ENCODE measurements at regions not wholly inside any gene's neighbourhood (a gene's known extent, or its start where the extent isn't known, plus 50 kb on each side); places are given as distances from the start of the nearest gene placed in this dataset.

DNA sequence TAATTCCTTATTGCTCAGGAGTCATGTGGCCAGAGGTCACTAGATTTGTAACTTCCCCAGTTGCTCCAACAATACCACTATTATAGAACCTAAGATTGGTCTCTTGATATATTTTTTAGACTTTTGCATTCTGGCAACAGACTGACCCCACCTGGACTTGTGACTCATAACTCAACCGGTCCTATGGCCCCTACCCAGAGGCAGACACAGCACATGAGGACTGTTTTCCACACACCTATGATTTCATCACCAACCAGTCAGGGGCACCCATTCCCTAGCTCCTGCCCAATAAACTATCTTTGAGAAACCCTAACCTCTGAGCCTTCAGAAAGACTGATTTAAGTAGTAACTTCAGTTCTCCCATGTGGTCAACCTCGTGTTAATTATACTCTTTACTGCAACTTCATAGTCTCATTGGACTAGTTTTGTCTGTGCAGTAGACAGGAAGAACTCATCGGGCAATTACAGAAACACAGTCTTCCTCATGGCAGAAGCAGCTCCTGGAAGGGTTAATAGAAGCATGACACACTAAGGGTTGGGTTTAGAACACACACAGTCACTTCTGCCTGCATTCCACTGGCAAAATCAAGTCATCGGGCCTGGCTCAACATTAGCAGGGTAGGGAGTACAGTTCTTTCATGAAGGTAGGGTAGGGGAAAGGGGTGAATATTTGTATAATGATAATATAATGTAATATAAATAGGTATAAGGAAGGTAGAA lies 251.8 kb downstream of the UQCRFS1 start:
- Histone ChIP-seq H3K9me3 (ENCODE audit: control insufficient read depth in 5 of 5, low read length in 5 of 5) (peaks cover 0 to 3% (median 0%) of the 10 kb centered on the region in 5 donors), H3K4me1 (ENCODE audit: control insufficient read depth in 5 of 5, insufficient read depth in 5 of 5, low read length in 5 of 5) (peaks cover 0 to 7% (median 0%) of the 10 kb centered on the region in 5 donors), H3K27me3 (ENCODE audit: control insufficient read depth in 5 of 5, insufficient read depth in 4 of 5, low read length in 5 of 5) (no peaks in the 10 kb centered on the region), H3K4me3 (ENCODE audit: low read depth in 1 of 5, low read length in 5 of 5) (no peak overlapping the region), H3K36me3 (ENCODE audit: control insufficient read depth in 5 of 5, insufficient read depth in 5 of 5, low read length in 5 of 5) (no peaks in the 10 kb centered on the region), H3K27ac (ENCODE audit: low read depth, low read length) (no peak overlapping the region), H3K9ac (ENCODE audit: low read length in 5 of 5) (no peak overlapping the region)

DNA sequence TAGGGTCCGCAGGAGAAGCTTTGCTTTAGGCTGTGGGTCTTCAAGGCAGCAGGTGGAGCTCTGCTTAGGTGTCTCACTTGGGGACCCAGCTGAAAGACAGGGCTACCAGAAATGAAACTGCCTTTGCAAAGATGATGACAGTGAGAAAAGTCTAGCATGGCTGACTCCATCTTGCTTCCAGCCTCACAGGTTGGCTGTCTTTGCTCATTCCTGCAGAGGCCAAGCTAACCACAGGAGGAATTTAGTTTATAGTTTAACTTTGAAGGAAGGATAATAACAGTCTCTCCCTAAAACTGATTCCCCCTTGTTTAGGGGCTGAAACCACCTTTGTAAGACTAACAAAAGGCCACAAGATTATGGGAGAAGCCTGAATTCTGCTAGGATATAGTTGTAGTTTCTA lies 252.4 kb downstream of the UQCRFS1 start:
- Histone ChIP-seq H3K9ac (ENCODE audit: low read length in 5 of 5) (no peak overlapping the region), H3K4me3 (ENCODE audit: low read depth in 1 of 5, low read length in 5 of 5) (no peak overlapping the region), H3K9me3 (ENCODE audit: control insufficient read depth in 5 of 5, low read length in 5 of 5) (peaks cover 0 to 3% (median 0%) of the 10 kb centered on the region in 5 donors), H3K27ac (ENCODE audit: low read depth, low read length) (no peak overlapping the region), H3K36me3 (ENCODE audit: control insufficient read depth in 5 of 5, insufficient read depth in 5 of 5, low read length in 5 of 5) (no peaks in the 10 kb centered on the region), H3K4me1 (ENCODE audit: control insufficient read depth in 5 of 5, insufficient read depth in 5 of 5, low read length in 5 of 5) (peaks cover 0 to 7% (median 0%) of the 10 kb centered on the region in 5 donors), H3K27me3 (ENCODE audit: control insufficient read depth in 5 of 5, insufficient read depth in 4 of 5, low read length in 5 of 5) (no peaks in the 10 kb centered on the region)

DNA sequence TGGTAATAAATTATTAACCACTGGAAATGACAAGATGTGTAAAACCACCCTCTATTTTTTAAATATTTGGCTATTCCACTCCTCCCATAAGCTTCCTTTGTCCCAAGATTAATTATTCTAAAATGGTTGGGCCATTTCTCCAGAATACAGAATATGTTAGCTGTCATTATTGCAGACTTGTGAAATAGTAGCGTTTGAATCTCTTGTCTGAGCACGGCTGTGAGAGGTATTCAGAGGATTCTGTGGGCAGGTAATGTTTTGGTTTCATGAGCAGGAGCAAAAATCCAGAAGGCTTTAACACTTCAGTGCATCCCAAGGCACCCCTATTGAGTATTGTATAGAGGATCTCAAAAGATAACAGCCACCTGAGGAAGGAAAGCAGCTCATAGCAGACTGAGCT lies 256.0 kb downstream of the UQCRFS1 start:
- Histone ChIP-seq H3K27me3 (ENCODE audit: control insufficient read depth in 5 of 5, insufficient read depth in 4 of 5, low read length in 5 of 5) (no peaks in the 10 kb centered on the region), H3K36me3 (ENCODE audit: control insufficient read depth in 5 of 5, insufficient read depth in 5 of 5, low read length in 5 of 5) (no peaks in the 10 kb centered on the region), H3K27ac (ENCODE audit: low read depth, low read length) (no peak overlapping the region), H3K4me3 (ENCODE audit: low read depth in 1 of 5, low read length in 5 of 5) (no peak overlapping the region), H3K4me1 (ENCODE audit: control insufficient read depth in 5 of 5, insufficient read depth in 5 of 5, low read length in 5 of 5) (peaks cover 0 to 7% (median 2%) of the 10 kb centered on the region in 5 donors), H3K9ac (ENCODE audit: low read length in 5 of 5) (no peak overlapping the region), H3K9me3 (ENCODE audit: control insufficient read depth in 5 of 5, low read length in 5 of 5) (peaks cover 0 to 5% (median 0%) of the 10 kb centered on the region in 5 donors)

DNA sequence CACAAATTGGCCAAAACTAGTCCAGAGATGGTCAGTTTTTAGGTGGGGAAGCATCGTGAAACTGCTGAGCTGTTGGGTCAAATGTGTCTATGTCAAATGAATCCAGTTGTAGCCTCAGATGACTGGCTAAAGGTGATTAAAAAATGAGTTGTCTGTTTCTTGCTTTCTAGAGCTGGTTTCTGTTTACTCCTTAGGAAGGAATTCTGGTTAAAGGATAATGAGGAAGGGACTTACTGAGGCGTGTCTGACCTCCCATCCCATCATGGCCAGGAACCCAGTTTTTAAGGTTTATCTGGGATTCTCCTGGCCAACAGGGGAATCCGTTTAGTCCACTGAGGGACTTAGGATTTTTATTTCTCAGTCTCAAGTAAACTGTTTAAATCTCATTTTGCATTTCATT lies 256.5 kb downstream of the UQCRFS1 start:
- Histone ChIP-seq H3K36me3 (ENCODE audit: control insufficient read depth in 5 of 5, insufficient read depth in 5 of 5, low read length in 5 of 5) (no peaks in the 10 kb centered on the region), H3K27ac (ENCODE audit: low read depth, low read length) (no peak overlapping the region), H3K4me1 (ENCODE audit: control insufficient read depth in 5 of 5, insufficient read depth in 5 of 5, low read length in 5 of 5) (peaks cover 0 to 4% (median 2%) of the 10 kb centered on the region in 5 donors), H3K4me3 (ENCODE audit: low read depth in 1 of 5, low read length in 5 of 5) (no peak overlapping the region), H3K9me3 (ENCODE audit: control insufficient read depth in 5 of 5, low read length in 5 of 5) (peaks cover 0 to 5% (median 0%) of the 10 kb centered on the region in 5 donors), H3K9ac (ENCODE audit: low read length in 5 of 5) (no peak overlapping the region), H3K27me3 (ENCODE audit: control insufficient read depth in 5 of 5, insufficient read depth in 4 of 5, low read length in 5 of 5) (no peaks in the 10 kb centered on the region)

DNA sequence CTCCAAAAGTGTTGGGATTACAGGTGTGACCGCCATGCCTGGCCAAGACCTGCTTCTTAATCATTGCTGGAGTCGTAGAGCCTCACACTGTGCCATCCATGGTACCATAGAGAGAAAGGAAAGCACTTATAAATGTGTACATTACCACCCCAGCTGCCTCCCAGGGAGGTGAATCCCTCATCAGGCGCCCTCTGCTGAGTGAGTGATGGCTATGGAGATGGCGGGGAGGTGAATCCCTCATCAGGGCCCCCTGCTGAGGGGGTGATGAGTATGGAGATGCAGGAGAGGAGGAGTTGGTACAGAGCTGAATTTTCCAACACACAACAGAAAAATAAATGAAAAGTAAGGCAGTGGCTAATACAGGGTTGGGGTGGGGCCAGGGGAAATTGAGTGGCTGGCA lies 263.4 kb downstream of the UQCRFS1 start:
- Histone ChIP-seq H3K9ac (ENCODE audit: low read length in 5 of 5) (no peak overlapping the region), H3K36me3 (ENCODE audit: control insufficient read depth in 5 of 5, insufficient read depth in 5 of 5, low read length in 5 of 5) (no peaks in the 10 kb centered on the region), H3K4me3 (ENCODE audit: low read depth in 1 of 5, low read length in 5 of 5) (no peak overlapping the region), H3K9me3 (ENCODE audit: control insufficient read depth in 5 of 5, low read length in 5 of 5) (peaks cover 0 to 2% (median 0%) of the 10 kb centered on the region in 5 donors), H3K27ac (ENCODE audit: low read depth, low read length) (no peak overlapping the region), H3K27me3 (ENCODE audit: control insufficient read depth in 5 of 5, insufficient read depth in 4 of 5, low read length in 5 of 5) (no peaks in the 10 kb centered on the region), H3K4me1 (ENCODE audit: control insufficient read depth in 5 of 5, insufficient read depth in 5 of 5, low read length in 5 of 5) (peaks cover 0 to 24% (median 15%) of the 10 kb centered on the region in 5 donors)

GRCh38 chr19:28949027-28949426 lies 263.9 kb downstream of the UQCRFS1 start:
- Histone ChIP-seq H3K9me3 (ENCODE audit: control insufficient read depth in 5 of 5, low read length in 5 of 5) (peaks cover 0 to 2% (median 0%) of the 10 kb centered on the region in 5 donors), H3K4me3 (ENCODE audit: low read depth in 1 of 5, low read length in 5 of 5) (no peak overlapping the region), H3K27ac (ENCODE audit: low read depth, low read length) (no peak overlapping the region), H3K36me3 (ENCODE audit: control insufficient read depth in 5 of 5, insufficient read depth in 5 of 5, low read length in 5 of 5) (no peaks in the 10 kb centered on the region), H3K27me3 (ENCODE audit: control insufficient read depth in 5 of 5, insufficient read depth in 4 of 5, low read length in 5 of 5) (no peaks in the 10 kb centered on the region), H3K4me1 (ENCODE audit: control insufficient read depth in 5 of 5, insufficient read depth in 5 of 5, low read length in 5 of 5) (peaks cover 0 to 29% (median 15%) of the 10 kb centered on the region in 5 donors), H3K9ac (ENCODE audit: low read length in 5 of 5) (no peak overlapping the region)

DNA sequence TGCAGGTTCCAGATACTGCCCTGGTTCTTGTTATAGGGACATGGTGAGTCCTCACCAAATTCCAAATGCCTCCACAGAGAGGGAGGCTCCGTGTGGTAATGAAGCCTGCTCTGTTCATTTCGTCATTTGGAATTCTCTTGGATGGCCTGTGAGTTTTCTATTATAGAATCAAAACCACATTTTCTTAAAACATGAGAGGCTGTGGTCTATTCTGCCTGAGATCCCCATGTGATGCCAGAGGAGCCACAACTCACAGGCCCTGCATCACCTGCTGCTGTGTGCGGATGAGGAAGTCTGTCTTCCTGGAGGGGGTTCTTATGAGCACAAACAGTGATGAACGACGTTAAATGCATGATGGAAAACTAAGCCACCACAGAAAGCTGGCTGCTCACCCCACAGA lies 264.4 kb downstream of the UQCRFS1 start:
- no peaks in the 10 kb centered on the region for H3K27me3 ChIP-seq (ENCODE audit: control insufficient read depth in 5 of 5, insufficient read depth in 4 of 5, low read length in 5 of 5)
- no peaks in the 10 kb centered on the region for H3K36me3 ChIP-seq (ENCODE audit: control insufficient read depth in 5 of 5, insufficient read depth in 5 of 5, low read length in 5 of 5)
- peaks cover 0 to 33% (median 19%) of the 10 kb centered on the region in 5 donors for H3K4me1 ChIP-seq (ENCODE audit: control insufficient read depth in 5 of 5, insufficient read depth in 5 of 5, low read length in 5 of 5)
- no peak overlapping the region for H3K9ac ChIP-seq (ENCODE audit: low read length in 5 of 5)
- no peak overlapping the region for H3K27ac ChIP-seq (ENCODE audit: low read depth, low read length)
- H3K4me3 ChIP-seq (ENCODE audit: low read depth in 1 of 5, low read length in 5 of 5): no peak overlapping the region
- peaks cover 0 to 2% (median 0%) of the 10 kb centered on the region in 5 donors for H3K9me3 ChIP-seq (ENCODE audit: control insufficient read depth in 5 of 5, low read length in 5 of 5)

GRCh38 chr19:28948026-28948425 lies 264.9 kb downstream of the UQCRFS1 start:
- H3K27ac ChIP-seq (ENCODE audit: low read depth, low read length): no peak overlapping the region
- no peaks in the 10 kb centered on the region for H3K36me3 ChIP-seq (ENCODE audit: control insufficient read depth in 5 of 5, insufficient read depth in 5 of 5, low read length in 5 of 5)
- H3K4me3 ChIP-seq (ENCODE audit: low read depth in 1 of 5, low read length in 5 of 5): no peak overlapping the region
- no peaks in the 10 kb centered on the region for H3K9me3 ChIP-seq (ENCODE audit: control insufficient read depth in 5 of 5, low read length in 5 of 5)
- peaks cover 0 to 37% (median 23%) of the 10 kb centered on the region in 5 donors for H3K4me1 ChIP-seq (ENCODE audit: control insufficient read depth in 5 of 5, insufficient read depth in 5 of 5, low read length in 5 of 5)
- H3K9ac ChIP-seq (ENCODE audit: low read length in 5 of 5): no peak overlapping the region
- H3K27me3 ChIP-seq (ENCODE audit: control insufficient read depth in 5 of 5, insufficient read depth in 4 of 5, low read length in 5 of 5): no peaks in the 10 kb centered on the region

DNA sequence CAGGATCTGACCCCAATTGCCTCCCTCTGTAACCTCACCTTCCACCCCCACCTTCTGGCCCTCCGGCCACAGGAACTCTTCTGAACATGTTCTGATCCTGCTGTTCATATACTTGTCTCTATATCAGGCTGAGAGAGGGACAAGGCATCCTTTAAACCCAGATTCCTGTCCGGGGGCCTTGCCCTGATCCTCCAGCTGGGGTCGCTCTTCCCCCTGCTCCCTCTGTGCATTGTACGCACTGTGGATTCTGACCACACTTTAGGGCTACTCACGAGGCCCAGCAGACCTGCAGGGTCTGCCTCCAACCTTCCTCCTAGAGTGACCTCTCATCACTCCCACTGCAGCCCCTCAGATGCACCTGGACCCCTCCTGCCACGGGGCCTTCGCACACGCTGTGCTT lies 269.3 kb downstream of the UQCRFS1 start:
- no peaks in the 10 kb centered on the region for H3K27me3 ChIP-seq (ENCODE audit: control insufficient read depth in 5 of 5, insufficient read depth in 4 of 5, low read length in 5 of 5)
- no peaks in the 10 kb centered on the region for H3K36me3 ChIP-seq (ENCODE audit: control insufficient read depth in 5 of 5, insufficient read depth in 5 of 5, low read length in 5 of 5)
- H3K4me3 ChIP-seq (ENCODE audit: low read depth in 1 of 5, low read length in 5 of 5): no peak overlapping the region
- H3K4me1 ChIP-seq (ENCODE audit: control insufficient read depth in 5 of 5, insufficient read depth in 5 of 5, low read length in 5 of 5): peaks cover 0 to 39% (median 26%) of the 10 kb centered on the region in 5 donors
- H3K27ac ChIP-seq (ENCODE audit: low read depth, low read length): no peak overlapping the region
- H3K9me3 ChIP-seq (ENCODE audit: control insufficient read depth in 5 of 5, low read length in 5 of 5): no peaks in the 10 kb centered on the region
- H3K9ac ChIP-seq (ENCODE audit: low read length in 5 of 5): no peak overlapping the region

DNA sequence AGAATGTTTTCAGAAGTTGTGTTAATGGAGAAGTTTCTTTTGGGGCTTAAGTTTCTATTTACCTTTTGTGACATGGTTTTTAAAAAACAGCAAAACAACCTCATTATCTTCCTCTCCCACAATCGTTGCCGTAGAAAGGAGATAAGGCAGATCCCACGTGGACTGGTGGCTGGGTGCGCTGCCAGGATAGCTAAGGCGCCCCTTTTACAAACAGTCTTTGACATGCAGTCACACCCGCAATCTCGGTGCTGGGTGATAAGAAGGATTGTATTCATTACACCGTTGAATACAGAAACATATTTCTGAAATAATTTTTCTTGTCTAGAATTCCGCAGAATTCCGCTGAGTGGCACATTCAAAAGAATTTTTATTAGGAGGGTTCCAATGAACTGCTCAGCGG lies 271.1 kb downstream of the UQCRFS1 start:
- no peak overlapping the region for H3K4me3 ChIP-seq (ENCODE audit: low read depth in 1 of 5, low read length in 5 of 5)
- H3K4me1 ChIP-seq (ENCODE audit: control insufficient read depth in 5 of 5, insufficient read depth in 5 of 5, low read length in 5 of 5): peaks cover 0 to 35% (median 26%) of the 10 kb centered on the region in 5 donors
- H3K27ac ChIP-seq (ENCODE audit: low read depth, low read length): no peak overlapping the region
- no peaks in the 10 kb centered on the region for H3K9me3 ChIP-seq (ENCODE audit: control insufficient read depth in 5 of 5, low read length in 5 of 5)
- no peaks in the 10 kb centered on the region for H3K27me3 ChIP-seq (ENCODE audit: control insufficient read depth in 5 of 5, insufficient read depth in 4 of 5, low read length in 5 of 5)
- no peaks in the 10 kb centered on the region for H3K36me3 ChIP-seq (ENCODE audit: control insufficient read depth in 5 of 5, insufficient read depth in 5 of 5, low read length in 5 of 5)
- no peak overlapping the region for H3K9ac ChIP-seq (ENCODE audit: low read length in 5 of 5)
